ENCODE measurements at regions not wholly inside any gene's neighbourhood (a gene's known extent, or its start where the extent isn't known, plus 50 kb on each side); places are given as distances from the start of the nearest gene placed in this dataset.
"Not testable (repeated sequence)": the region's sequence is repeated elsewhere in the genome, so short reads cannot be mapped to it uniquely, and the experiment has no call there.

- not testable (repeated sequence) for DNase-seq
These were observed 164.2 kb upstream of the ZNF648 start for GRCh38 chr1:182225755-182226154.

GRCh38 chr1:182221990-182222389 lies 160.5 kb upstream of the ZNF648 start:
- not testable (repeated sequence) for DNase-seq

GRCh38 chr1:182221367-182221766 lies 159.9 kb upstream of the ZNF648 start:
- DNase-seq = not testable (repeated sequence)

GRCh38 chr1:182217967-182218366 lies 156.5 kb upstream of the ZNF648 start:
- no peak for DNase-seq

GRCh38 chr1:182217071-182217470 lies 155.6 kb upstream of the ZNF648 start:
- DNase-seq = no peak

- DNase-seq = no peak
These were observed 154.3 kb upstream of the ZNF648 start for GRCh38 chr1:182215764-182216163.

- no peak for DNase-seq
These were observed 151.7 kb upstream of the ZNF648 start for GRCh38 chr1:182213163-182213562.

GRCh38 chr1:182211386-182211785 lies 149.9 kb upstream of the ZNF648 start:
- DNase-seq = no peak

GRCh38 chr1:182210417-182210816 lies 148.9 kb upstream of the ZNF648 start:
- no peak for DNase-seq

- no peak for DNase-seq
These were observed 145.8 kb upstream of the ZNF648 start for GRCh38 chr1:182207300-182207699.

- DNase-seq = no peak
These were observed 145.2 kb upstream of the ZNF648 start for GRCh38 chr1:182206626-182207239.

GRCh38 chr1:182205351-182206022 lies 144.0 kb upstream of the ZNF648 start:
- no peak for DNase-seq

GRCh38 chr1:182203191-182203875 lies 141.8 kb upstream of the ZNF648 start:
- no peak for DNase-seq

- DNase-seq = not testable (repeated sequence)
These were observed 140.0 kb upstream of the ZNF648 start for GRCh38 chr1:182201490-182201889.

GRCh38 chr1:182200025-182200812 lies 138.7 kb upstream of the ZNF648 start:
- DNase-seq = no peak

- DNase-seq = no peak
These were observed 136.6 kb upstream of the ZNF648 start for GRCh38 chr1:182198006-182198605.

- no peak for DNase-seq
These were observed 135.7 kb upstream of the ZNF648 start for GRCh38 chr1:182196897-182197870.

GRCh38 chr1:182195733-182196132 lies 134.2 kb upstream of the ZNF648 start:
- no peak for DNase-seq

GRCh38 chr1:182193908-182194550 lies 132.5 kb upstream of the ZNF648 start:
- DNase-seq = no peak

- DNase-seq = no peak
These were observed 131.5 kb upstream of the ZNF648 start for GRCh38 chr1:182192966-182193365.

- no peak for DNase-seq
These were observed 130.7 kb upstream of the ZNF648 start for GRCh38 chr1:182192215-182192614.

All from NCI-H146 (cell line).